ENCODE measurements at regions not wholly inside any gene's neighbourhood (a gene's known extent, or its start where the extent isn't known, plus 50 kb on each side); places are given as distances from the start of the nearest gene placed in this dataset.

- H3K4ac ChIP-seq (replicated peaks; ENCODE audit: insufficient read length, low read depth, low read length): no peak overlapping the region
- H3K14ac ChIP-seq (ENCODE audit: insufficient read length): no peak overlapping the region
- H2BK5ac ChIP-seq (ENCODE audit: low read depth, low read length): no peak overlapping the region
- no peaks in the 10 kb centered on the region for H3K79me2 ChIP-seq (ENCODE audit: control insufficient read depth in 1 of 2, insufficient read depth in 2 of 2, low read length in 2 of 2)
- DNase-seq (ENCODE audit: low read depth in 1 of 2, low spot score in 2 of 2) (no peak), FAIRE-seq (no peak)
- H3K9me3 ChIP-seq (ENCODE audit: insufficient read depth in 2 of 2, low read depth in 1 of 2, low read length in 1 of 2): no peaks in the 10 kb centered on the region
- H2BK15ac ChIP-seq (ENCODE audit: low read length): no peak overlapping the region
- H2BK20ac ChIP-seq (ENCODE audit: low read length): no peak overlapping the region
- no peak overlapping the region for H2BK12ac ChIP-seq (ENCODE audit: low read depth, low read length)
- H3K4me3 ChIP-seq (ENCODE audit: extremely low read depth in 1 of 4, insufficient read depth in 2 of 4, low read depth in 3 of 4, low read length in 4 of 4): no peak overlapping the region
- no peak overlapping the region for H3K23ac ChIP-seq (ENCODE audit: insufficient read length)
- H3K4me1 ChIP-seq (replicated peaks in 1 of 4; ENCODE audit: control insufficient read depth in 3 of 4, insufficient read depth in 4 of 4, low read length in 3 of 4): no peaks in the 10 kb centered on the region
- no peak overlapping the region for H2AK5ac ChIP-seq (ENCODE audit: low read depth, low read length)
- H3K9ac ChIP-seq (replicated peaks in 1 of 4; ENCODE audit: extremely low read depth in 1 of 4, low read depth in 3 of 4, low read length in 3 of 4): no peak overlapping the region
- no peak overlapping the region for H3K56ac ChIP-seq (replicated peaks; ENCODE audit: insufficient read length, low read depth, low read length)
- no peak overlapping the region for H2AFZ ChIP-seq (ENCODE audit: low read length)
- no peak overlapping the region for H4K5ac ChIP-seq (ENCODE audit: insufficient read length, low read depth, low read length)
- H3K27me3 ChIP-seq (replicated peaks in 1 of 4; ENCODE audit: control insufficient read depth in 3 of 4, extremely low read depth in 1 of 4, insufficient read depth in 3 of 4, low read length in 3 of 4): no peaks in the 10 kb centered on the region
- no peaks in the 10 kb centered on the region; the same call in 1 of the 2 replicates for H3K23me2 ChIP-seq (ENCODE audit: low read depth, low read length)
- H3K18ac ChIP-seq (ENCODE audit: extremely low read depth, low read length): no peak overlapping the region
- no peaks in the 10 kb centered on the region for H4K20me1 ChIP-seq (replicated peaks in 1 of 2; ENCODE audit: control insufficient read depth in 1 of 2, insufficient read depth in 2 of 2, low read length in 2 of 2)
- no peak overlapping the region for H2BK120ac ChIP-seq (replicated peaks; ENCODE audit: low read depth, low read length)
- H3K36me3 ChIP-seq (ENCODE audit: control insufficient read depth in 2 of 4, insufficient read depth in 4 of 4, low read length in 3 of 4): no peaks in the 10 kb centered on the region
- H3K79me1 ChIP-seq (ENCODE audit: low read depth, low read length): no peaks in the 10 kb centered on the region
- H3K27ac ChIP-seq (ENCODE audit: low read depth, low read length): no peak overlapping the region
- ChIA-PET CTCF (ENCODE audit: partially characterized antibody) (no interaction called here), POLR2A (ENCODE audit: partially characterized antibody) (no interaction called here)
- H4K8ac ChIP-seq (ENCODE audit: extremely low read depth, insufficient read depth, low read length): no peak overlapping the region
- no peak overlapping the region for H4K91ac ChIP-seq (replicated peaks; ENCODE audit: insufficient read length, low read length)
- H3K4me2 ChIP-seq (ENCODE audit: insufficient read depth in 1 of 2, low read depth in 2 of 2, low read length in 2 of 2): no peak overlapping the region
- 89% methylated on average over 1 of the region's 1 CpG; no CpG with 5 or more reads in 1 of the 2 experiments for WGBS, 2 experiments (ENCODE audit: extremely low coverage in 1 of 2, insufficient coverage in 1 of 2, insufficient read length in 1 of 2, insufficient replicate concordance in 2 of 2, low coverage in 1 of 2, low lambda C conversion rate in 2 of 2, missing lambda C conversion rate in 1 of 2)
- TF ChIP-seq RAD21 (IDR thresholded peaks at IDR 0.05 in 1 of 2, conservative IDR thresholded peaks at IDR 0.05 in 1 of 2; ENCODE audit: low read depth in 2 of 2, low read length in 2 of 2) (no peak), ATF3 (IDR thresholded peaks at IDR 0.05; ENCODE audit: insufficient read depth, low read depth, low read length) (no peak), GTF2F1 (IDR thresholded peaks at IDR 0.05; ENCODE audit: borderline replicate concordance, low read depth, low read length) (no peak), CHD2 (IDR thresholded peaks at IDR 0.05; ENCODE audit: low read length) (no peak), CTCF (IDR thresholded peaks at IDR 0.05; ENCODE audit: control extremely low read depth in 1 of 3, insufficient read depth in 1 of 3, low read depth in 1 of 3, low read length in 3 of 3) (no peak), SP4 (IDR thresholded peaks at IDR 0.05; ENCODE audit: low read length) (no peak), ATF2 (IDR thresholded peaks at IDR 0.05; ENCODE audit: low read length) (no peak), FOSL1 (IDR thresholded peaks at IDR 0.05; ENCODE audit: insufficient read depth, low read depth, low read length) (no peak)
These were observed 350.7 kb downstream of the LMO7 start for GRCh38 chr13:75986818-75987217.

Measured in H1 (cell line).